SK-N-MC (cell line): ENCODE measurements at regions not wholly inside any gene's neighbourhood (a gene's known extent, or its start where the extent isn't known, plus 50 kb on each side); places are given as distances from the start of the nearest gene placed in this dataset.

Experiments
- EZH2 ChIP-seq: fragments of 200-600 bp; sonication (generic); IDR thresholded peaks from one replicate; pipeline ENCODE4 v1.6.1; 2017; ENCODE audit warnings: antibody characterized with exemption
- POLR2AphosphoS5 ChIP-seq: IDR thresholded peaks from 2 replicates; pipeline ENCODE4 v1.6.1; 2012; ENCODE audit warnings: mild to moderate bottlenecking, low read depth, low read length, borderline replicate concordance

DNA sequence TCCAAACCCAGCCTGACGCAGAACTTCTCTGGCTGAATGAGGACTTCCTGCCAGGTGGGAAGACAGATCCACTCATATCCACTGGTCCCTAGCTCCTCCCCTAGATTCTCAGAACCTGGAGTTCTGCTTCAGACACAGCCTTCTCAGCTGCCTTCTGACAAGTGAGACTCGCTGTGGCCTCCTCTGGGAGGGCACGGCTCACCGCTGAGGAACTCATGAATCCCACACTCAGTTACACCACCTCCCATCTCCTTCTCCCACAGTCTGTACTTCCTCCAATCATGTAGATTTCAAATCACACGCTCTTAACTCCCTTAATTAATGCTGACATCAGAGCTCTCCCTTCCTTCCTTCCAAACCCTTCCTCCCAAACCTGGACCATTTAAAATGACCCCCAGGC lies 86.4 kb upstream of the TMEM45B start:
- TF ChIP-seq EZH2 (no peak), POLR2AphosphoS5 (no peak)
